PC-3 (cell line): ENCODE measurements at regions not wholly inside any gene's neighbourhood (a gene's known extent, or its start where the extent isn't known, plus 50 kb on each side); places are given as distances from the start of the nearest gene placed in this dataset.

Experiments
- ATAC-seq: fragments of 200-7000 bp; cut with Tn5 transposase; 2 replicates; pipeline ENCODE4 v1.9.1; 2020; ENCODE audit warnings: mild to moderate bottlenecking, moderate library complexity
- BruUV-seq: library from RNA; stranded (reverse); fragments of 400-500 nt; replicated peaks from 2 replicates; lab custom pipeline; 2021; lab: Mats Ljungman, UMichigan
- CTCF ChIA-PET: fragments of 300-600 bp; sonication (Branson Sonifier 250); formaldehyde crosslinking; loops from one replicate; lab custom pipeline; 2022; ENCODE audit warnings: antibody characterized with exemption; lab: Charles Lee
- POLR2A ChIA-PET: fragments of 300-600 bp; sonication (Branson Sonifier 250); formaldehyde crosslinking; loops from one replicate; lab custom pipeline; 2022; ENCODE audit warnings: antibody characterized with exemption; ENCODE audit not compliant: unreplicated experiment; lab: Charles Lee
- DNase-seq: peaks from one replicate; pipeline ENCODE4 v3.0.0-alpha.2; 2015
- H2AFZ ChIP-seq: fragments of 300-600 bp; sonication (generic); 2 replicates; pipeline ENCODE4 v1.6.0; 2016; ENCODE audit warnings: antibody characterized with exemption, low read length
- H3F3A ChIP-seq: fragments of 300-600 bp; sonication (generic); one replicate; pipeline ENCODE4 v1.6.0; 2017; ENCODE audit warnings: antibody characterized with exemption, low read length, control low read depth, mild to moderate bottlenecking; ENCODE audit not compliant: unreplicated experiment
- H3K27ac ChIP-seq: fragments of 300-600 bp; sonication (generic); 2 replicates; pipeline ENCODE4 v1.5.1; 2016; ENCODE audit warnings: mild to moderate bottlenecking, low read length
- H3K27me3 ChIP-seq: fragments of 300-600 bp; sonication (generic); 2 replicates; pipeline ENCODE4 v1.6.1; 2016; ENCODE audit warnings: low read length, mixed read lengths
- H3K36me3 ChIP-seq: fragments of 300-600 bp; sonication (generic); 2 replicates; pipeline ENCODE4 v1.6.1; 2016; ENCODE audit warnings: low read depth, mixed run types, low read length, mixed read lengths
- H3K4me1 ChIP-seq: fragments of 300-600 bp; sonication (generic); 2 replicates; pipeline ENCODE4 v1.5.1; 2016; ENCODE audit warnings: low read length; ENCODE audit not compliant: insufficient read depth
- H3K4me2 ChIP-seq: fragments of 300-600 bp; sonication (generic); 2 replicates; pipeline ENCODE4 v1.6.0; 2016; ENCODE audit warnings: low read length
- H3K4me3 ChIP-seq: fragments of 300-600 bp; sonication (generic); 2 replicates; pipeline ENCODE4 v1.5.1; 2016; ENCODE audit warnings: mild to moderate bottlenecking, low read length, mixed read lengths
- H3K79me2 ChIP-seq: fragments of 300-600 bp; sonication (generic); 2 replicates; pipeline ENCODE4 v1.6.1; 2017; ENCODE audit warnings: low read length, mixed read lengths
- H3K9ac ChIP-seq: fragments of 300-600 bp; sonication (generic); 2 replicates; pipeline ENCODE4 v1.6.0; 2016; ENCODE audit warnings: mild to moderate bottlenecking, low read length
- H3K9me2 ChIP-seq: fragments of 300-600 bp; sonication (generic); replicated peaks from 2 replicates; pipeline ENCODE4 v1.6.1; 2016; ENCODE audit warnings: mixed run types, low read length, mixed read lengths
- H3K9me3 ChIP-seq: fragments of 300-600 bp; sonication (generic); 2 replicates; pipeline ENCODE4 v1.6.1; 2016; ENCODE audit warnings: low read length, mixed read lengths
- H4K20me1 ChIP-seq: fragments of 300-600 bp; sonication (generic); 2 replicates; pipeline ENCODE4 v1.6.1; 2016; ENCODE audit warnings: low read length, mixed read lengths
- CTCF ChIP-seq: fragments of 300-600 bp; sonication (generic); conservative IDR thresholded peaks from 2 replicates; pipeline ENCODE4 v1.5.1; 2017; ENCODE audit warnings: antibody characterized with exemption, low read depth, mild to moderate bottlenecking, low read length
- EZH2 ChIP-seq: fragments of 300-600 bp; sonication (generic); IDR thresholded peaks from one replicate; pipeline ENCODE4 v1.6.1; 2017; ENCODE audit warnings: antibody characterized with exemption, mild to moderate bottlenecking, low read length; ENCODE audit not compliant: unreplicated experiment
- EZH2phosphoT487 ChIP-seq: fragments of 300-600 bp; sonication (generic); IDR thresholded peaks from 2 replicates; pipeline ENCODE4 v1.6.1; 2018; ENCODE audit warnings: mild to moderate bottlenecking, antibody characterized with exemption, low read length, borderline replicate concordance
- intact Hi-C: fragments of 100-400 bp; cut with micrococcal nuclease; formaldehyde crosslinking; loops from 2 replicates; pipeline ENCODE4 v1.9.0; 2023

GRCh38 chr7:85974176-85974575 lies 669.5 kb upstream of the GRM3 start:
- no TSS peak for BruUV-seq
- H3K4me2 ChIP-seq: no peak overlapping the region
- ATAC-seq: no peak
- POLR2A ChIA-PET: no interaction called here
- no peak overlapping the region for H2AFZ ChIP-seq
- H3K4me1 ChIP-seq: no peaks in the 10 kb centered on the region
- no peak overlapping the region for H3K27ac ChIP-seq
- H3F3A ChIP-seq: no peaks in the 10 kb centered on the region
- TF ChIP-seq EZH2phosphoT487 (no peak), EZH2 (no peak), CTCF (no peak)
- DNase-seq: no peak
- H3K36me3 ChIP-seq: no peaks in the 10 kb centered on the region
- H3K4me3 ChIP-seq: no peak overlapping the region
- no peaks in the 10 kb centered on the region for H4K20me1 ChIP-seq
- H3K27me3 ChIP-seq: no peaks in the 10 kb centered on the region
- intact Hi-C loops: no loop called here
- no peaks in the 10 kb centered on the region for H3K9me2 ChIP-seq
- no peaks in the 10 kb centered on the region for H3K9me3 ChIP-seq
- H3K9ac ChIP-seq: no peak overlapping the region
- H3K79me2 ChIP-seq: no peaks in the 10 kb centered on the region
- CTCF ChIA-PET: no interaction called here

GRCh38 chr7:85972504-85973141 lies 671.1 kb upstream of the GRM3 start:
- no peaks in the 10 kb centered on the region for H3F3A ChIP-seq
- no peak overlapping the region for H2AFZ ChIP-seq
- no TSS peak for BruUV-seq
- no peaks in the 10 kb centered on the region for H3K4me1 ChIP-seq
- H3K9ac ChIP-seq: no peak overlapping the region
- H3K36me3 ChIP-seq: no peaks in the 10 kb centered on the region
- no peaks in the 10 kb centered on the region for H3K79me2 ChIP-seq
- TF ChIP-seq EZH2phosphoT487 (no peak), EZH2 (no peak), CTCF (no peak)
- H3K27me3 ChIP-seq: no peaks in the 10 kb centered on the region
- POLR2A ChIA-PET: no interaction called here
- H3K4me2 ChIP-seq: no peak overlapping the region
- intact Hi-C loops: no loop called here
- DNase-seq: no peak
- H3K9me2 ChIP-seq: no peaks in the 10 kb centered on the region
- no peak overlapping the region for H3K27ac ChIP-seq
- CTCF ChIA-PET: no interaction called here
- ATAC-seq: no peak
- no peaks in the 10 kb centered on the region for H4K20me1 ChIP-seq
- no peaks in the 10 kb centered on the region for H3K9me3 ChIP-seq
- no peak overlapping the region for H3K4me3 ChIP-seq

- Histone ChIP-seq H2AFZ (no peak overlapping the region), H3K27ac (no peak overlapping the region), H3K4me2 (no peak overlapping the region), H3K9me3 (no peaks in the 10 kb centered on the region), H3K4me1 (no peaks in the 10 kb centered on the region), H3K79me2 (no peaks in the 10 kb centered on the region), H3K27me3 (no peaks in the 10 kb centered on the region), H3K9me2 (no peaks in the 10 kb centered on the region), H4K20me1 (no peaks in the 10 kb centered on the region), H3K9ac (no peak overlapping the region), H3F3A (no peaks in the 10 kb centered on the region), H3K36me3 (no peaks in the 10 kb centered on the region), H3K4me3 (no peak overlapping the region)
- no TSS peak for BruUV-seq
- CTCF ChIA-PET: no interaction called here
- ATAC-seq (no peak), DNase-seq (no peak)
- TF ChIP-seq CTCF: no peak
- TF ChIP-seq EZH2: no peak
- TF ChIP-seq EZH2phosphoT487: no peak
- intact Hi-C loops: no loop called here
- POLR2A ChIA-PET: no interaction called here
Observed at GRCh38 chr7:85954961-85955360, 688.7 kb upstream of the GRM3 start.
